ENCODE measurements at regions not wholly inside any gene's neighbourhood (a gene's known extent, or its start where the extent isn't known, plus 50 kb on each side); places are given as distances from the start of the nearest gene placed in this dataset.

DNA sequence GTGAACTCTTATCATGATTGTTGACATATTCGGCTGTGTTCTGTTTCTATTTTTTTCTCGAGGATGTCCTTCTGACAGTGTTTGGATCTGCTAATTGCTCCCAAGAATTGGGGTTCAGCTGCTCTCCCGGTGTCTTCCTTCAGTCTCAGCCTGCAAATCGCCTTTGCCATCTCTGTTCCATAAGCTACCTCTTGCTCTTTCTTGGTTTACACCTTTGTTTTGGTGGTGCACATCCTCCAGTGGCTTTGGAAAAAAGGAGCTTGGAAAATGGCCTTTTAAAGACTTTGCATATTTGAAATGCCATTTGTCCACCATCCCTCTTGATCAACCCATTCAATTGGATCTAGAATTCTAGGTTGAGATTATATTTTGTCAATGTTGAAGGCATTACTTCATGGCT lies 137.2 kb downstream of the URI1 start:
- H3K27me3 ChIP-seq (ENCODE audit: control insufficient read depth in 3 of 3, insufficient read depth in 3 of 3, low read length in 3 of 3), result no peaks in the 10 kb centered on the region
- no peak for FAIRE-seq
- no peak overlapping the region for H3K4me3 ChIP-seq (ENCODE audit: low read depth in 1 of 3, low read length in 3 of 3)
- no peaks in the 10 kb centered on the region for H3K36me3 ChIP-seq (ENCODE audit: control insufficient read depth in 3 of 3, insufficient read depth in 2 of 3, low read depth in 1 of 3, low read length in 3 of 3)
- H3K27ac ChIP-seq (ENCODE audit: low read depth in 1 of 3, low read length in 2 of 3), result no peak overlapping the region
- WGBS, 3 donors, result 84 to 87% (median 84%) methylated on average over 4 of the region's 4 CpGs
- no peaks in the 10 kb centered on the region for H3K4me1 ChIP-seq (ENCODE audit: control insufficient read depth in 3 of 3, insufficient read depth in 2 of 3, low read depth in 1 of 3, low read length in 2 of 3)
- DNase-seq, result no peak
- peaks cover 0 to 4% of the 10 kb centered on the region in 2 donors for H3K9me3 ChIP-seq (ENCODE audit: control insufficient read depth in 2 of 2, insufficient read depth in 1 of 2, low read depth in 1 of 2, low read length in 1 of 2)

DNA sequence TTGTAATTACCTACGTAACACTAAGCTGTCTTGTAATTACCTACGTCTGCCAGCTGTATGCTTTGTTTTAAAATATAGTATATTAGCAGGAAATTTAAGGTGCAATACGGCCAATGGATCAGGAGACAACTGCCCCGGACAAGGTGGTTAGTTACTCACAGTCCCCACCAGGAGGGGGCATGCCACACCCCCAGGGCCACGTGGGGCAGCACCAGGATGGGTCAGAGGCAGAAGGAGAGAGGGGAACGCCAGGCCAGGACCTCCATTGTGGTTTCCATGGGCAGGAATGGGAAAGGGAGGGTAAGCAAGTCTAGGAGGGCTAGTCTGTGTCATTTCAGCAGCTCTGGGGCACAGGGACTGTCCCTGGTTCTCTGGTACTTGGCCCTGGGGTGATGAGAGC lies 140.1 kb downstream of the URI1 start:
- H3K27ac ChIP-seq (ENCODE audit: low read depth in 1 of 3, low read length in 2 of 3), result no peak overlapping the region
- no peaks in the 10 kb centered on the region for H3K36me3 ChIP-seq (ENCODE audit: control insufficient read depth in 3 of 3, insufficient read depth in 2 of 3, low read depth in 1 of 3, low read length in 3 of 3)
- 71 to 82% (median 73%) methylated on average over 6 of the region's 6 CpGs for WGBS, 3 donors
- FAIRE-seq, result no peak
- no peaks in the 10 kb centered on the region for H3K4me1 ChIP-seq (ENCODE audit: control insufficient read depth in 3 of 3, insufficient read depth in 2 of 3, low read depth in 1 of 3, low read length in 2 of 3)
- DNase-seq, result no peak
- H3K27me3 ChIP-seq (ENCODE audit: control insufficient read depth in 3 of 3, insufficient read depth in 3 of 3, low read length in 3 of 3), result no peaks in the 10 kb centered on the region
- no peak overlapping the region for H3K4me3 ChIP-seq (ENCODE audit: low read depth in 1 of 3, low read length in 3 of 3)
- peaks cover 0 to 4% of the 10 kb centered on the region in 2 donors for H3K9me3 ChIP-seq (ENCODE audit: control insufficient read depth in 2 of 2, insufficient read depth in 1 of 2, low read depth in 1 of 2, low read length in 1 of 2)

DNA sequence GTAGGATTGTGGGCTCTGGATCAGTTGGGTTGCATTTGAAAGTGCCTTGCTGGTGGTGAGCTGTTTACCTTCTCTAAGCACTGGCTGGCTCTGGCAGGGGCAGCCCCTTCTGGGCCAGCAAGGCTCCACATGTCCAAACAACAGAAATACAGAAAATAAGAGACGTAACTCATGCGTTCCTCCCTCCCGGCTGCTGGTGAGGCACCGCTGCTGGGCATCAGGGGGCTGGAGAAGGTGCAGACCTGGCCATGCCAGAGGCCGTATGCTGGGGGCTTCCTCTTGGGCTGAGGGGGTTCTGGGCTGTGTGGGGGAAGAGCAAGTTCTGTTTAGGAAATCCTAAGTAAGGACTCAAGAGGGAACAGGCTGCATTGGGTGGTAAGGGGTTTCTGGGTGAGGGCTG lies 140.6 kb downstream of the URI1 start:
- FAIRE-seq, result no peak
- no peaks in the 10 kb centered on the region for H3K4me1 ChIP-seq (ENCODE audit: control insufficient read depth in 3 of 3, insufficient read depth in 2 of 3, low read depth in 1 of 3, low read length in 2 of 3)
- no peak overlapping the region for H3K27ac ChIP-seq (ENCODE audit: low read depth in 1 of 3, low read length in 2 of 3)
- no peaks in the 10 kb centered on the region for H3K36me3 ChIP-seq (ENCODE audit: control insufficient read depth in 3 of 3, insufficient read depth in 2 of 3, low read depth in 1 of 3, low read length in 3 of 3)
- H3K27me3 ChIP-seq (ENCODE audit: control insufficient read depth in 3 of 3, insufficient read depth in 3 of 3, low read length in 3 of 3), result no peaks in the 10 kb centered on the region
- no peak for DNase-seq
- peaks cover 0 to 4% of the 10 kb centered on the region in 2 donors for H3K9me3 ChIP-seq (ENCODE audit: control insufficient read depth in 2 of 2, insufficient read depth in 1 of 2, low read depth in 1 of 2, low read length in 1 of 2)
- H3K4me3 ChIP-seq (ENCODE audit: low read depth in 1 of 3, low read length in 3 of 3), result no peak overlapping the region
- 82 to 98% (median 91%) methylated on average over 5 of the region's 5 CpGs for WGBS, 3 donors

DNA sequence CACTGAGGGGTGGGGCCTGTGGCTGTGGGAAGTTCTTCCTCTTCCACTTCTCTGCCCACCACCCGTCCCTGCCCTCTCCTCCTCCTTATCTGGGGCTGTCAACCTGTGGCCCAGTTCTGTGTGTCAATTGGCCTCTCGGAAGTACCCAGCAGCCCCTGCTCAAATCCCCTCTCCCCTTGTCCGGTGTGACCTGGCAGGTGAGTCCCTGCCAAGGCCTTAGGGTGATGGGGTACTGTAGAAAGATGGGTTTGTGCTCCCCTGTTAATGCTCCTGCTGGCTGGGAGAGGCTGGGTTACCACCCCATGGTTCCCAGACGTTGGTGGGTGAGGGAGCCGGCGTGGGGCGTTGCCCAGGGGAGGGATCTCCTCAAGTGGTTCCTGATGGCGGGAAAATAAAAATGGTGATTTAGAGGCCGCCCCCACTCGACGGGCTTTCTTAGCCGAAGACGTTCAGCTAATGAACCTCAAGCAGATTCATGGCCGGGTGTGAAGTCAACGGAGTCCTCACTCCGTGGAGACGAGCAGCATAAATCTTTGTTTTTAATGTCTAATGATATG lies 141.2 kb downstream of the URI1 start:
- no peak overlapping the region for H3K4me3 ChIP-seq (ENCODE audit: low read depth in 1 of 3, low read length in 3 of 3)
- H3K4me1 ChIP-seq (ENCODE audit: control insufficient read depth in 3 of 3, insufficient read depth in 2 of 3, low read depth in 1 of 3, low read length in 2 of 3), result no peaks in the 10 kb centered on the region
- no peak overlapping the region for H3K27ac ChIP-seq (ENCODE audit: low read depth in 1 of 3, low read length in 2 of 3)
- FAIRE-seq (no peak), DNase-seq (no peak)
- WGBS, 3 donors, result 60 to 80% (median 67%) methylated on average over 17 of the region's 17 CpGs
- H3K36me3 ChIP-seq (ENCODE audit: control insufficient read depth in 3 of 3, insufficient read depth in 2 of 3, low read depth in 1 of 3, low read length in 3 of 3), result no peaks in the 10 kb centered on the region
- H3K27me3 ChIP-seq (ENCODE audit: control insufficient read depth in 3 of 3, insufficient read depth in 3 of 3, low read length in 3 of 3), result no peaks in the 10 kb centered on the region
- H3K9me3 ChIP-seq (ENCODE audit: control insufficient read depth in 2 of 2, insufficient read depth in 1 of 2, low read depth in 1 of 2, low read length in 1 of 2), result peaks cover 0 to 4% of the 10 kb centered on the region in 2 donors

DNA sequence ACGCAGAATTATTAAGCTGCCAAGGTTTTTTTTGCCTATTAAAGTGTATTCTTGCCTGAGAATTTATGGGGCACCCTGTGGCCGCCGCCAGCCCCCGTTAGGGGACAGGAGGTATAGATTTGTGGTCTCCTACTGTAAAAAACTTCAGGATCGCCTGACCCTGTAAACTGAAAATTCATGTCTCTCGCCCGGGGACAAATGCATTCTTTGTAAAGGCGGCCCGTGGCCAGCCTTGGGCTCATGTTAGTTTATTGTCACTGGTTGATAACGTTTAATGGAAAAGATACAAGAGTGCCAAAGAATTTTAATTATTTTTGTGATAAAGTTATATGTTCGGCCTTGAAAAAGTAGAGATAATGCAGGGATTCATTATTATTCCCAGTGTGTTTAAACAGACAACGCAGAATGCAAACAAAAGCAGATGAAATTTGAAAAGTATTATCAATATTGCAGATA lies 141.7 kb downstream of the URI1 start:
- no peaks in the 10 kb centered on the region for H3K4me1 ChIP-seq (ENCODE audit: control insufficient read depth in 3 of 3, insufficient read depth in 2 of 3, low read depth in 1 of 3, low read length in 2 of 3)
- DNase-seq (no peak), FAIRE-seq (no peak)
- H3K27ac ChIP-seq (ENCODE audit: low read depth in 1 of 3, low read length in 2 of 3), result no peak overlapping the region
- no peak overlapping the region for H3K4me3 ChIP-seq (ENCODE audit: low read depth in 1 of 3, low read length in 3 of 3)
- no peaks in the 10 kb centered on the region for H3K36me3 ChIP-seq (ENCODE audit: control insufficient read depth in 3 of 3, insufficient read depth in 2 of 3, low read depth in 1 of 3, low read length in 3 of 3)
- 23 to 56% (median 30%) methylated on average over 12 of the region's 12 CpGs for WGBS, 3 donors
- H3K27me3 ChIP-seq (ENCODE audit: control insufficient read depth in 3 of 3, insufficient read depth in 3 of 3, low read length in 3 of 3), result no peaks in the 10 kb centered on the region
- H3K9me3 ChIP-seq (ENCODE audit: control insufficient read depth in 2 of 2, insufficient read depth in 1 of 2, low read depth in 1 of 2, low read length in 1 of 2), result peaks cover 0 to 4% of the 10 kb centered on the region in 2 donors

DNA sequence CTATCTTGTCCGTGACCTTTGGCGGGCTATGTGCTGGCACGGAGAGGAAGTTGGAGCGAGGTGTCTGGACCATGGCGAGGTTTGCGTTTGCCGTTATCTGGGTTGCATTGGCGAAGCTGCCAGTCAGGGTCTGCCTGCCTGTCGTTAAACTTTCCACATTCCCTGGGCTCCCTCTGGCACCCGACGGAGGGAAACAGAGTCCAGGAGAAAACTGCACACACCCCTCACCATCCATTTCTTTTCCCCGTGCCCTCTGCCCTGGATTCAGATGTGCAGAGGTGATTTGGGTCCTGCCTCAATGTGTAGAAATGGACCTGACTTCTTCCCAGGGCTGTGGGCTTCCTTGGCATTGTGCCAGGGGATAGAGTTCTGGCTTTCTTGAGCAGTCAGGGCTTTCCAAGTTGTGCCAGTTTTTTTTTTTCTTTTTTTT lies 142.4 kb downstream of the URI1 start:
- no peaks in the 10 kb centered on the region for H3K4me1 ChIP-seq (ENCODE audit: control insufficient read depth in 3 of 3, insufficient read depth in 2 of 3, low read depth in 1 of 3, low read length in 2 of 3)
- no peaks in the 10 kb centered on the region for H3K36me3 ChIP-seq (ENCODE audit: control insufficient read depth in 3 of 3, insufficient read depth in 2 of 3, low read depth in 1 of 3, low read length in 3 of 3)
- WGBS, 3 donors, result 21 to 72% (median 47%) methylated on average over 12 of the region's 12 CpGs
- FAIRE-seq (no peak), DNase-seq (no peak)
- no peak overlapping the region for H3K27ac ChIP-seq (ENCODE audit: low read depth in 1 of 3, low read length in 2 of 3)
- no peaks in the 10 kb centered on the region for H3K27me3 ChIP-seq (ENCODE audit: control insufficient read depth in 3 of 3, insufficient read depth in 3 of 3, low read length in 3 of 3)
- H3K4me3 ChIP-seq (ENCODE audit: low read depth in 1 of 3, low read length in 3 of 3), result no peak overlapping the region
- H3K9me3 ChIP-seq (ENCODE audit: control insufficient read depth in 2 of 2, insufficient read depth in 1 of 2, low read depth in 1 of 2, low read length in 1 of 2), result peaks cover 0 to 4% of the 10 kb centered on the region in 2 donors

DNA sequence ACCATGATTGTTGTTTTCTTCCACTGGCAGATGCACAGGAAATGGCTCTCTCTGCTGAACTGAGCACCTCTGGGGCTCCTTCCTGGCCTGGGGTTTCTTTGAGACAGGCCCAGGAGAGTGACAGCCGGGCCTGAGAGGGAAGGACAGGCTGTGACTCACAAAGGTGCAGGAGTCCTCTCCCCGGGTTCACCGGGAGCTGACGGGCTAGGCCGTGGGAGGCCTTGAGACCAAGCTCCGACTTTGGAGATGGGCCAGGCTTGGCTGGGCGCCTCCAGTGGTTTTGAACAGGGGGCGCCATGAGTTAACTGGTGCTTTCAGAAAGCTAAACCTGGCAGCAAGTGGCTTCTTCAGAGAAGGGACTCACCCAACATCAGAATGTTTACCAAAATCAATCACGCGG lies 143.4 kb downstream of the URI1 start:
- Histone ChIP-seq H3K27ac (ENCODE audit: low read depth in 1 of 3, low read length in 2 of 3) (no peak overlapping the region), H3K4me3 (ENCODE audit: low read depth in 1 of 3, low read length in 3 of 3) (no peak overlapping the region), H3K9me3 (ENCODE audit: control insufficient read depth in 2 of 2, insufficient read depth in 1 of 2, low read depth in 1 of 2, low read length in 1 of 2) (peaks cover 0 to 4% of the 10 kb centered on the region in 2 donors), H3K36me3 (ENCODE audit: control insufficient read depth in 3 of 3, insufficient read depth in 2 of 3, low read depth in 1 of 3, low read length in 3 of 3) (no peaks in the 10 kb centered on the region), H3K27me3 (ENCODE audit: control insufficient read depth in 3 of 3, insufficient read depth in 3 of 3, low read length in 3 of 3) (peaks cover 0 to 2% (median 0%) of the 10 kb centered on the region in 3 donors), H3K4me1 (ENCODE audit: control insufficient read depth in 3 of 3, insufficient read depth in 2 of 3, low read depth in 1 of 3, low read length in 2 of 3) (no peaks in the 10 kb centered on the region)
- WGBS, 3 donors, result 20 to 45% (median 26%) methylated on average over 10 of the region's 10 CpGs
- DNase-seq, result peak; percentile 9 to 23
- FAIRE-seq, result no peak

DNA sequence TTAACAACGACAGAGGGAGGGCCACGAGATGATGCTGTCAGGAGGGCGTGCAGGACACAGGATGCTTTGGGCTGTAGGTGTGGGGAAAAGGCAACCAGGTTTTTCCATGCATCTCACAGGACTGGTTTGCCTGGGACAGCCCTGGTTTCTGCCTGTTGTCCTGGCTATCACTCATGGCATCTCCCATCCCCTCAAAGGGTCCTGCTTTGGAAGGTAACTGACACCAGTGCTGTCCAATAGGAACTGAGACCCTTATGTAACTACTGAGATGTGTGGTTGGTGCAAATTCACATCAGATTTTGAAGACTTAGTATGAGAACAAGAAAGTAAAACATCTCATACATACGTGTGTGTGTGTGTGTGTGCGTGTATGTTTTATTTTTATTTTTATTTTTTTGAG lies 144.2 kb downstream of the URI1 start:
- Histone ChIP-seq H3K27me3 (ENCODE audit: control insufficient read depth in 3 of 3, insufficient read depth in 3 of 3, low read length in 3 of 3) (peaks cover 0 to 2% (median 0%) of the 10 kb centered on the region in 3 donors), H3K27ac (ENCODE audit: low read depth in 1 of 3, low read length in 2 of 3) (no peak overlapping the region), H3K9me3 (ENCODE audit: control insufficient read depth in 2 of 2, insufficient read depth in 1 of 2, low read depth in 1 of 2, low read length in 1 of 2) (no peaks in the 10 kb centered on the region), H3K4me1 (ENCODE audit: control insufficient read depth in 3 of 3, insufficient read depth in 2 of 3, low read depth in 1 of 3, low read length in 2 of 3) (no peaks in the 10 kb centered on the region), H3K36me3 (ENCODE audit: control insufficient read depth in 3 of 3, insufficient read depth in 2 of 3, low read depth in 1 of 3, low read length in 3 of 3) (no peaks in the 10 kb centered on the region), H3K4me3 (ENCODE audit: low read depth in 1 of 3, low read length in 3 of 3) (no peak overlapping the region)
- no peak for DNase-seq
- 78 to 86% (median 80%) methylated on average over 5 of the region's 5 CpGs for WGBS, 3 donors
- FAIRE-seq, result no peak

DNA sequence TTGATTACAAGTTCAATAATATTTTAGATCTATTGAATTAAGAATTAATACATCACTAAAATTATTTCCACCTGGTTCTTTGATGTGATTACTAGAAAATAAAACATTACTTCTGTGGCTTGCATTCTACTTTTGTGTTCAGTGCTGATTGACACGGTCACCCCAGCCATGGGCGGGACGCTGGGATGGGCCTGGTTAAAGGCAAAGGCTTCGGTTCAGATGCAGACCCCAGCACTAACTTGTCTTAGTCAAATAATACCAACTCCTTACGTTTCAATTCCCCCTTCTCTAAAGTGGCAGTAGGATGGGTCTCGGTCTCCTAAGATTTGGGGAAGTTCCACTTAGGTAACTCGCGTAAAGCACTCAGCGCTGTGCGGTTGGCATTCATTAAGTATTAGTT lies 144.9 kb downstream of the URI1 start:
- Histone ChIP-seq H3K9me3 (ENCODE audit: control insufficient read depth in 2 of 2, insufficient read depth in 1 of 2, low read depth in 1 of 2, low read length in 1 of 2) (no peaks in the 10 kb centered on the region), H3K27ac (ENCODE audit: low read depth in 1 of 3, low read length in 2 of 3) (no peak overlapping the region), H3K36me3 (ENCODE audit: control insufficient read depth in 3 of 3, insufficient read depth in 2 of 3, low read depth in 1 of 3, low read length in 3 of 3) (no peaks in the 10 kb centered on the region), H3K4me1 (ENCODE audit: control insufficient read depth in 3 of 3, insufficient read depth in 2 of 3, low read depth in 1 of 3, low read length in 2 of 3) (no peaks in the 10 kb centered on the region), H3K4me3 (ENCODE audit: low read depth in 1 of 3, low read length in 3 of 3) (no peak overlapping the region), H3K27me3 (ENCODE audit: control insufficient read depth in 3 of 3, insufficient read depth in 3 of 3, low read length in 3 of 3) (peaks cover 0 to 2% (median 0%) of the 10 kb centered on the region in 3 donors)
- DNase-seq (no peak), FAIRE-seq (no peak)
- 86 to 95% (median 93%) methylated on average over 10 of the region's 10 CpGs for WGBS, 3 donors

All from small intestine (tissue), 7 donors.